HEK293 (cell line): ENCODE measurements at regions not wholly inside any gene's neighbourhood (a gene's known extent, or its start where the extent isn't known, plus 50 kb on each side); places are given as distances from the start of the nearest gene placed in this dataset.

Source experiments
- HOXA7 ChIP-seq: sonication (generic); formaldehyde crosslinking; IDR thresholded peaks from 2 replicates; pipeline ENCODE4 v1.8.1; 2022; ENCODE audit warnings: missing genetic modification reagents, borderline replicate concordance
- TCF7L2 ChIP-seq: IDR thresholded peaks from 2 replicates; pipeline ENCODE4 v1.6.1; 2011; ENCODE audit warnings: low read depth, mild to moderate bottlenecking, inconsistent platforms, low read length, moderate library complexity, borderline replicate concordance
- ZNF274 ChIP-seq, 2 experiments: fragments of 200-500 bp in 1 of 2; fragments of 450-650 bp in 1 of 2; sonication (Bioruptor generic) in 1 of 2; formaldehyde crosslinking in 1 of 2; IDR thresholded peaks; 2 replicates each; pipeline versions ENCODE4 v1.5.1 to v1.6.1; 2014 to 2016; ENCODE audit warnings: borderline replicate concordance in 1 of 2, inconsistent platforms in 1 of 2, low read length in 1 of 2, missing biosample characterization in 1 of 2, missing genetic modification characterization in 1 of 2
- ZNF302 ChIP-seq: fragments of 450-650 bp; formaldehyde crosslinking; IDR thresholded peaks from 2 replicates; pipeline ENCODE4 v1.5.1; 2016; ENCODE audit warnings: missing biosample characterization, missing genetic modification characterization, low read depth
- ZNF324 ChIP-seq: fragments of 450-650 bp; formaldehyde crosslinking; IDR thresholded peaks from 2 replicates; pipeline ENCODE4 v1.5.1; 2016; ENCODE audit warnings: missing biosample characterization, missing genetic modification characterization
- TF ChIP-seq, protein P1 (sequence below): fragments of 450-650 bp; formaldehyde crosslinking; IDR thresholded peaks from 2 replicates; pipeline ENCODE4 v1.5.1; 2016; ENCODE audit warnings: missing biosample characterization, missing genetic modification characterization
- TF ChIP-seq, protein P2 (sequence below): sonication (generic); formaldehyde crosslinking; IDR thresholded peaks from 2 replicates; pipeline ENCODE4 v1.8.1; 2022; ENCODE audit warnings: mild to moderate bottlenecking, moderate library complexity, missing genetic modification reagents
- TF ChIP-seq, protein P3 (sequence below): fragments of 450-650 bp; formaldehyde crosslinking; IDR thresholded peaks from 2 replicates; pipeline ENCODE4 v1.5.1; 2016; ENCODE audit warnings: missing biosample characterization, missing genetic modification characterization
- TF ChIP-seq, protein P4 (sequence below): fragments of 450-650 bp; formaldehyde crosslinking; IDR thresholded peaks from 2 replicates; pipeline ENCODE4 v1.5.1; 2016; ENCODE audit warnings: missing biosample characterization, missing genetic modification characterization

DNA sequence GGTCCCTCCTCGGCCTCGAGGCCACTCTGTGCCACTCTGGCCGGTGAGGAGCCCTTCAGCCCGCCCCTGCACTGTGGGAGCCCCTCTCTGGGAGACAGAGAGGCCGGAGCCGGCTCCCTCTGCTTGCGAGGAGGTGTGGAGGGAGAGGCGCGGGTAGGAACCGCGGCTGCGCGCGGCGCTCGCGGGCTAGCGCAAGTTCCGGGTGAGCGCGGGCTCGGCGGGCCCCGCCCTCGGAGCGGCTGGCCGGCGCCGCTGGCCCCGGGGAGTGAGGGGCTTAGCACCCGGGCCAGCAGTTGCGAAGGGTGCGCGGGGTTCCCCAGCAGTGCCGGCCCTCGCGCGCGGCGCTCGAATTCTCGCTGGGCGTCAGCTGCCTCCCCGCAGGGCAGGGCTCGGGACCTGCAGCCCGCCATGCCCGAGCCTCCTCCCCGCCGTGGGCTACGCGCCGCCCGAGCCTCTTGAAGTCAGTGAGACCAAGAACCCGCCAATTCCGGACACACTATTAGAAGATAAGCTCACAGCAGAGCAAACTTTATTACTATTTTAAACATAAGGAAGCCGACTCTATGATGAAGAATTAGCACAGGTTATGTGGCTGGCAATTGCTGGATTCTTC is 825.8 kb upstream of the FANCL start:
- TF ChIP-seq, protein P1, sequence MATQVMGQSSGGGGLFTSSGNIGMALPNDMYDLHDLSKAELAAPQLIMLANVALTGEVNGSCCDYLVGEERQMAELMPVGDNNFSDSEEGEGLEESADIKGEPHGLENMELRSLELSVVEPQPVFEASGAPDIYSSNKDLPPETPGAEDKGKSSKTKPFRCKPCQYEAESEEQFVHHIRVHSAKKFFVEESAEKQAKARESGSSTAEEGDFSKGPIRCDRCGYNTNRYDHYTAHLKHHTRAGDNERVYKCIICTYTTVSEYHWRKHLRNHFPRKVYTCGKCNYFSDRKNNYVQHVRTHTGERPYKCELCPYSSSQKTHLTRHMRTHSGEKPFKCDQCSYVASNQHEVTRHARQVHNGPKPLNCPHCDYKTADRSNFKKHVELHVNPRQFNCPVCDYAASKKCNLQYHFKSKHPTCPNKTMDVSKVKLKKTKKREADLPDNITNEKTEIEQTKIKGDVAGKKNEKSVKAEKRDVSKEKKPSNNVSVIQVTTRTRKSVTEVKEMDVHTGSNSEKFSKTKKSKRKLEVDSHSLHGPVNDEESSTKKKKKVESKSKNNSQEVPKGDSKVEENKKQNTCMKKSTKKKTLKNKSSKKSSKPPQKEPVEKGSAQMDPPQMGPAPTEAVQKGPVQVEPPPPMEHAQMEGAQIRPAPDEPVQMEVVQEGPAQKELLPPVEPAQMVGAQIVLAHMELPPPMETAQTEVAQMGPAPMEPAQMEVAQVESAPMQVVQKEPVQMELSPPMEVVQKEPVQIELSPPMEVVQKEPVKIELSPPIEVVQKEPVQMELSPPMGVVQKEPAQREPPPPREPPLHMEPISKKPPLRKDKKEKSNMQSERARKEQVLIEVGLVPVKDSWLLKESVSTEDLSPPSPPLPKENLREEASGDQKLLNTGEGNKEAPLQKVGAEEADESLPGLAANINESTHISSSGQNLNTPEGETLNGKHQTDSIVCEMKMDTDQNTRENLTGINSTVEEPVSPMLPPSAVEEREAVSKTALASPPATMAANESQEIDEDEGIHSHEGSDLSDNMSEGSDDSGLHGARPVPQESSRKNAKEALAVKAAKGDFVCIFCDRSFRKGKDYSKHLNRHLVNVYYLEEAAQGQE (tag by site-specific recombination) = no peak
- TF ChIP-seq ZNF274 (IDR thresholded peaks at IDR 0.05; ENCODE audit: low read length) (no peak), ZNF274 (tag by site-specific recombination; IDR thresholded peaks at IDR 0.05; ENCODE audit: borderline replicate concordance) (no peak), HOXA7 (CRISPR knock-in tag) (no peak), ZNF302 (tag by site-specific recombination) (no peak), TCF7L2 (no peak), ZNF324 (tag by site-specific recombination) (no peak)
- TF ChIP-seq, protein P2, sequence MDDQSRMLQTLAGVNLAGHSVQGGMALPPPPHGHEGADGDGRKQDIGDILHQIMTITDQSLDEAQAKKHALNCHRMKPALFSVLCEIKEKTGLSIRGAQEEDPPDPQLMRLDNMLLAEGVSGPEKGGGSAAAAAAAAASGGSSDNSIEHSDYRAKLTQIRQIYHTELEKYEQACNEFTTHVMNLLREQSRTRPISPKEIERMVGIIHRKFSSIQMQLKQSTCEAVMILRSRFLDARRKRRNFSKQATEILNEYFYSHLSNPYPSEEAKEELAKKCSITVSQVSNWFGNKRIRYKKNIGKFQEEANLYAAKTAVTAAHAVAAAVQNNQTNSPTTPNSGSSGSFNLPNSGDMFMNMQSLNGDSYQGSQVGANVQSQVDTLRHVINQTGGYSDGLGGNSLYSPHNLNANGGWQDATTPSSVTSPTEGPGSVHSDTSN (CRISPR knock-in tag) = no peak
- TF ChIP-seq, protein P3, sequence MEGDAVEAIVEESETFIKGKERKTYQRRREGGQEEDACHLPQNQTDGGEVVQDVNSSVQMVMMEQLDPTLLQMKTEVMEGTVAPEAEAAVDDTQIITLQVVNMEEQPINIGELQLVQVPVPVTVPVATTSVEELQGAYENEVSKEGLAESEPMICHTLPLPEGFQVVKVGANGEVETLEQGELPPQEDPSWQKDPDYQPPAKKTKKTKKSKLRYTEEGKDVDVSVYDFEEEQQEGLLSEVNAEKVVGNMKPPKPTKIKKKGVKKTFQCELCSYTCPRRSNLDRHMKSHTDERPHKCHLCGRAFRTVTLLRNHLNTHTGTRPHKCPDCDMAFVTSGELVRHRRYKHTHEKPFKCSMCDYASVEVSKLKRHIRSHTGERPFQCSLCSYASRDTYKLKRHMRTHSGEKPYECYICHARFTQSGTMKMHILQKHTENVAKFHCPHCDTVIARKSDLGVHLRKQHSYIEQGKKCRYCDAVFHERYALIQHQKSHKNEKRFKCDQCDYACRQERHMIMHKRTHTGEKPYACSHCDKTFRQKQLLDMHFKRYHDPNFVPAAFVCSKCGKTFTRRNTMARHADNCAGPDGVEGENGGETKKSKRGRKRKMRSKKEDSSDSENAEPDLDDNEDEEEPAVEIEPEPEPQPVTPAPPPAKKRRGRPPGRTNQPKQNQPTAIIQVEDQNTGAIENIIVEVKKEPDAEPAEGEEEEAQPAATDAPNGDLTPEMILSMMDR (tag by site-specific recombination) = no peak
- TF ChIP-seq, protein P4, sequence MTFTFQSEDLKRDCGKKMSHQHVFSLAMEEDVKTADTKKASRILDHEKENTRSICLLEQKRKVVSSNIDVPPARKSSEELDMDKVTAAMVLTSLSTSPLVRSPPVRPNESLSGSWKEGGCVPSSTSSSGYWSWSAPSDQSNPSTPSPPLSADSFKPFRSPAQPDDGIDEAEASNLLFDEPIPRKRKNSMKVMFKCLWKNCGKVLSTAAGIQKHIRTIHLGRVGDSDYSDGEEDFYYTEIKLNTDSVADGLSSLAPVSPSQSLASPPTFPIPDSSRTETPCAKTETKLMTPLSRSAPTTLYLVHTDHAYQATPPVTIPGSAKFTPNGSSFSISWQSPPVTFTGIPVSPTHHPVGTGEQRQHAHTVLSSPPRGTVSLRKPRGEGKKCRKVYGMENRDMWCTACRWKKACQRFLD (tag by site-specific recombination) = no peak
